ENCODE measurements at regions not wholly inside any gene's neighbourhood (a gene's known extent, or its start where the extent isn't known, plus 50 kb on each side); places are given as distances from the start of the nearest gene placed in this dataset.

DNA sequence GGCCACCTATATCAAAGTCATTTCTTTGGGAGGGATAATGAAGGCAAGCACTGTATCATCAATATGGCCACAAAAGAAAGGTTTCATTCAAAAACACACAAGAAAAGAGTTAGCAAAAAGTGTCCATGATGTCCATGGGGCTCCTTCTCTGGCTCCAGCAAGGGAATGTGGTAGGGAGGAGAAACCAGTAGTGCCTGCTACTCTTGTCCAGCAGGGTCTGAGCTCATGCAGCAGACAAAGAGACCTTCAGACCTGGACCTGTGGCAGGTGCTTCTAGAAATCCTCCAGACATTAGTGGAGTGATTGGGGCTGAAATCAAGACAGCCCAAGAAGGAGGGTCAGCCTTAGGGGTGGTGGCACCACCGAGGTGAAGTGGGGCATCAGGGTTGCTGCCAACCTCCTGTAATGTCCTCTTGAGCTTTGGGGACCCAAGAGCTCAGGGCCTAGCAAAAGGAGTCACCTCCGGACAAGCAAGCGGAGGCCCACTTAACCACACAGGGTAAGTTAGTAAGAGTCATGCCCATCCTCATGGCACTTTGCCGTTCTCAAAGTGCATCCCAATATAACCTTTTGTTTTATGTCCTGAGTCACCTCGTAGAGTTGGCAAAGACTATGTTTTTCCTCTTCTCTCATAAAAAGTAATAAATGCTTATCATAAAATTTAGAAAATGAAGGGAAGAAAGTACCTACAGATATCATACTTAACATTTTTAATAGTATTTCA is 112.6 kb upstream of the YPEL5 start:
- TF ChIP-seq, protein P1, sequence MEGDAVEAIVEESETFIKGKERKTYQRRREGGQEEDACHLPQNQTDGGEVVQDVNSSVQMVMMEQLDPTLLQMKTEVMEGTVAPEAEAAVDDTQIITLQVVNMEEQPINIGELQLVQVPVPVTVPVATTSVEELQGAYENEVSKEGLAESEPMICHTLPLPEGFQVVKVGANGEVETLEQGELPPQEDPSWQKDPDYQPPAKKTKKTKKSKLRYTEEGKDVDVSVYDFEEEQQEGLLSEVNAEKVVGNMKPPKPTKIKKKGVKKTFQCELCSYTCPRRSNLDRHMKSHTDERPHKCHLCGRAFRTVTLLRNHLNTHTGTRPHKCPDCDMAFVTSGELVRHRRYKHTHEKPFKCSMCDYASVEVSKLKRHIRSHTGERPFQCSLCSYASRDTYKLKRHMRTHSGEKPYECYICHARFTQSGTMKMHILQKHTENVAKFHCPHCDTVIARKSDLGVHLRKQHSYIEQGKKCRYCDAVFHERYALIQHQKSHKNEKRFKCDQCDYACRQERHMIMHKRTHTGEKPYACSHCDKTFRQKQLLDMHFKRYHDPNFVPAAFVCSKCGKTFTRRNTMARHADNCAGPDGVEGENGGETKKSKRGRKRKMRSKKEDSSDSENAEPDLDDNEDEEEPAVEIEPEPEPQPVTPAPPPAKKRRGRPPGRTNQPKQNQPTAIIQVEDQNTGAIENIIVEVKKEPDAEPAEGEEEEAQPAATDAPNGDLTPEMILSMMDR (IDR thresholded peaks at IDR 0.05; ENCODE audit: insufficient read depth, low read length), result no peak
- TF ChIP-seq POLR2AphosphoS5 (IDR thresholded peaks at IDR 0.05; ENCODE audit: low read depth) (no peak), GABPA (IDR thresholded peaks at IDR 0.05; ENCODE audit: low read depth) (no peak)
